GM12873 (cell line): ENCODE measurements at regions not wholly inside any gene's neighbourhood (a gene's known extent, or its start where the extent isn't known, plus 50 kb on each side); places are given as distances from the start of the nearest gene placed in this dataset.

ENCODE experiments used
- CTCF ChIP-seq: IDR thresholded peaks from 2 replicates; pipeline ENCODE4 v1.5.1; 2012; ENCODE audit warnings: low read depth, mild to moderate bottlenecking, moderate library complexity, low read length, control low read depth; ENCODE audit not compliant: insufficient read depth; ENCODE audit errors: missing control alignments

- TF ChIP-seq CTCF: no peak
Measured at GRCh38 chr7:82534684-82535083, 91.1 kb upstream of the CACNA2D1 start.

- TF ChIP-seq CTCF: no peak
Measured at GRCh38 chr7:82530361-82530760, 86.8 kb upstream of the CACNA2D1 start.

- TF ChIP-seq CTCF: no peak
Measured at GRCh38 chr7:82528577-82529310, 85.2 kb upstream of the CACNA2D1 start.

- TF ChIP-seq CTCF: no peak
Measured at GRCh38 chr7:82527851-82528250, 84.3 kb upstream of the CACNA2D1 start.

GRCh38 chr7:82521906-82522445 is 78.4 kb upstream of the CACNA2D1 start:
- TF ChIP-seq CTCF: no peak

- TF ChIP-seq CTCF: no peak
Measured at GRCh38 chr7:82517050-82517449, 73.5 kb upstream of the CACNA2D1 start.

- no peak for TF ChIP-seq CTCF
Measured at GRCh38 chr7:82511542-82511941, 68.0 kb upstream of the CACNA2D1 start.
